CD4-positive, alpha-beta T cell (primary cell): ENCODE measurements at regions not wholly inside any gene's neighbourhood (a gene's known extent, or its start where the extent isn't known, plus 50 kb on each side); places are given as distances from the start of the nearest gene placed in this dataset.

Source experiments
- ATAC-seq: fragments of 200-7000 bp; cut with Tn5 transposase; one replicate; pipeline ENCODE4 v1.10.0; 2022; ENCODE audit warnings: mild to moderate bottlenecking; ENCODE audit not compliant: poor library complexity
- CTCF ChIA-PET: fragments of 350-600 bp; sonication (Branson Sonifier 250); formaldehyde crosslinking; loops from one replicate; lab custom pipeline; 2021; ENCODE audit warnings: antibody characterized with exemption, inconsistent platforms; lab: Charles Lee
- POLR2A ChIA-PET: fragments of 350-600 bp; sonication (Branson Sonifier 250); formaldehyde crosslinking; loops from one replicate; lab custom pipeline; 2021; ENCODE audit warnings: antibody characterized with exemption, inconsistent platforms; lab: Charles Lee
- DNase-seq, 14 experiments: peaks; one replicate each; pipeline ENCODE4 v3.0.0-alpha.2; 2013 to 2020; ENCODE audit warnings: mixed read lengths in 2 of 14
- H3K27ac ChIP-seq, 2 donors: one replicate each; pipeline versions ENCODE4 v1.5.1 to v1.7.0; 2013; ENCODE audit warnings: low read length in 2 of 2, low read depth in 1 of 2, mild to moderate bottlenecking in 1 of 2
- H3K27me3 ChIP-seq, 2 experiments: 1 replicate in 1 of 2; 2 replicates in 1 of 2; pipeline versions ENCODE4 v1.6.1 to v1.7.0; 2013; ENCODE audit warnings: low read length in 2 of 2, control low read depth in 1 of 2, mild to moderate bottlenecking in 1 of 2, moderate library complexity in 1 of 2; ENCODE audit not compliant: insufficient read depth in 2 of 2, control insufficient read depth in 1 of 2
- H3K36me3 ChIP-seq: one replicate; pipeline ENCODE4 v1.6.1; 2013; ENCODE audit warnings: low read length, control low read depth; ENCODE audit not compliant: insufficient read depth
- H3K4me1 ChIP-seq: one replicate; pipeline ENCODE4 v1.6.1; 2013; ENCODE audit warnings: low read length, control low read depth; ENCODE audit not compliant: insufficient read depth
- H3K4me3 ChIP-seq: one replicate; pipeline ENCODE4 v1.5.1; 2013; ENCODE audit warnings: mild to moderate bottlenecking, low read length, moderate library complexity
- H3K9me3 ChIP-seq, 2 experiments: 1 replicate in 1 of 2; 2 replicates in 1 of 2; pipeline versions ENCODE4 v1.6.1 to v1.7.0; 2013; ENCODE audit warnings: low read length in 2 of 2, mild to moderate bottlenecking in 2 of 2, control low read depth in 1 of 2, moderate library complexity in 1 of 2; ENCODE audit not compliant: control insufficient read depth in 1 of 2, insufficient read depth in 1 of 2
- H3K27ac Mint-ChIP-seq: one replicate; pipeline ENCODE4 v1.8.0; 2020; ENCODE audit warnings: mixed read lengths
- H3K27me3 Mint-ChIP-seq: one replicate; pipeline ENCODE4 v1.8.0; 2021; ENCODE audit warnings: mixed read lengths
- H3K36me3 Mint-ChIP-seq: one replicate; pipeline ENCODE4 v1.8.0; 2021; ENCODE audit warnings: low read depth, mixed read lengths
- H3K4me1 Mint-ChIP-seq: one replicate; pipeline ENCODE4 v1.8.0; 2021; ENCODE audit warnings: low read depth, mixed read lengths
- H3K4me3 Mint-ChIP-seq: one replicate; pipeline ENCODE4 v1.8.0; 2020; ENCODE audit warnings: mild to moderate bottlenecking, mixed read lengths
- H3K9me3 Mint-ChIP-seq: one replicate; pipeline ENCODE4 v1.8.0; 2020; ENCODE audit warnings: mixed read lengths
- intact Hi-C, 2 experiments: fragments of 100-400 bp; cut with DNase I in 1 of 2; cut with micrococcal nuclease in 1 of 2; formaldehyde crosslinking; loops; one replicate each; pipeline versions ENCODE4 v1.15.1 to v1.9.0; 2023 to 2025; cut with DNase I, micrococcal nuclease
- TF ChIP-seq, protein P1 (sequence below): fragments of 200-600 bp; IDR thresholded peaks from one replicate; pipeline ENCODE4 v1.8.0; 2022; ENCODE audit warnings: antibody characterized with exemption, mild to moderate bottlenecking

DNA sequence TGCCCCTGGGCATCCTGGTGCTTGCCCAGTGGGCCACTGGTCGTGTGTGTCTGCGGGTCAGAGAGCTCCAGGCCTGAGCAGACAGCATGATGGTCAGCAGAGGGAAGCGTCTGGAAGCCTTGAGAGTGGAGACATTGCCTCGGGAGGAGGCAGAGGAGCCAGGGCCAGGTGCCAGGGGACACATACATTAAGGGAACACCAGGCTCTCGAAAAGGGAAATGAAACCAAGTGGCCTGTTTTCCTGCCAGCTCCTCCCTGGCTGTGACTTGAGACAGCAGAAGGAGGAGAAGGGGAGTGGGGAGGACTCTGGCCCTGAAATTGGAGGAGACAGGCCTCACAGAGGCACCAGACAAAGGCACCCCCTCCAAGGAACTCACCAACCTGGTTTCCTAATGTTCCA lies 62.4 kb upstream of the LRP8 start:
- Mint-ChIP-seq H3K27me3 (no peaks in the 10 kb centered on the region), H3K4me3 (no peak overlapping the region), H3K36me3 (no peaks in the 10 kb centered on the region), H3K4me1 (no peaks in the 10 kb centered on the region), H3K9me3 (peaks cover 3% of the 10 kb centered on the region), H3K27ac (no peak overlapping the region)
- Histone ChIP-seq H3K4me3 (no peak overlapping the region), H3K9me3 (peaks cover 0 to 5% of the 10 kb centered on the region in 2 experiments), H3K27me3 (no peaks in the 10 kb centered on the region), H3K4me1 (peaks cover 10% of the 10 kb centered on the region), H3K36me3 (no peaks in the 10 kb centered on the region), H3K27ac (no peak overlapping the region)
- peak in 2 of 14 experiments; percentile 38 to 42 for DNase-seq
- ATAC-seq = no peak
- ChIA-PET POLR2A (no interaction called here), CTCF (interaction anchor here (0.7 kb wide), 1 partner anchor 92 kb away, joined by 3 read pairs; no protein-coding TSS in a partner anchor)
- TF ChIP-seq, protein P1, sequence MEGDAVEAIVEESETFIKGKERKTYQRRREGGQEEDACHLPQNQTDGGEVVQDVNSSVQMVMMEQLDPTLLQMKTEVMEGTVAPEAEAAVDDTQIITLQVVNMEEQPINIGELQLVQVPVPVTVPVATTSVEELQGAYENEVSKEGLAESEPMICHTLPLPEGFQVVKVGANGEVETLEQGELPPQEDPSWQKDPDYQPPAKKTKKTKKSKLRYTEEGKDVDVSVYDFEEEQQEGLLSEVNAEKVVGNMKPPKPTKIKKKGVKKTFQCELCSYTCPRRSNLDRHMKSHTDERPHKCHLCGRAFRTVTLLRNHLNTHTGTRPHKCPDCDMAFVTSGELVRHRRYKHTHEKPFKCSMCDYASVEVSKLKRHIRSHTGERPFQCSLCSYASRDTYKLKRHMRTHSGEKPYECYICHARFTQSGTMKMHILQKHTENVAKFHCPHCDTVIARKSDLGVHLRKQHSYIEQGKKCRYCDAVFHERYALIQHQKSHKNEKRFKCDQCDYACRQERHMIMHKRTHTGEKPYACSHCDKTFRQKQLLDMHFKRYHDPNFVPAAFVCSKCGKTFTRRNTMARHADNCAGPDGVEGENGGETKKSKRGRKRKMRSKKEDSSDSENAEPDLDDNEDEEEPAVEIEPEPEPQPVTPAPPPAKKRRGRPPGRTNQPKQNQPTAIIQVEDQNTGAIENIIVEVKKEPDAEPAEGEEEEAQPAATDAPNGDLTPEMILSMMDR = no peak
- intact Hi-C loops = no loop called here

DNA sequence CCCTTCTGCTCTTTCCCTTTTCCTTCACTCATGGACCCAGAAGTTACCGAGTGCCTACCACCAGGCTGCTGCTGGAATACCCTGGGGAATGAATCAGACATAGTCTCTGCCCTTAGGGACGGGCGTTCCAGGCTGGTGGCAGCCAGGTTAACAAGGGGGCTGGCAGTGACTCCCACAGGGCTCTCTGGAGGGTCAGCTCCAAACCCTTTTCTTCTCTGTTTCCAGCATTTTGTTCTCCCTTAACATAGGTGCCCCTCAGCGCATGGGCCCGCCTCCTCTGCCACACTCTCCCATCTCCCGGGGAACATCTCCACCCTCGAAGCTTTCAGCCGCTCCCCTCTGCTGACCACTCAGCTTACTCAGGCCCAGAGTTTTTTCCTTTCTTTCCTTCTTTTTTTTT lies 62.9 kb upstream of the LRP8 start:
- peaks cover 7% of the 10 kb centered on the region for H3K4me1 ChIP-seq
- no peaks in the 10 kb centered on the region for H3K36me3 ChIP-seq
- Mint-ChIP-seq H3K4me3 (no peak overlapping the region), H3K36me3 (no peaks in the 10 kb centered on the region), H3K27ac (no peak overlapping the region), H3K27me3 (no peaks in the 10 kb centered on the region), H3K9me3 (peaks cover 3% of the 10 kb centered on the region), H3K4me1 (no peaks in the 10 kb centered on the region)
- CTCF ChIA-PET = interaction anchor here (0.7 kb wide), 2 partner anchors 51 to 92 kb away, joined by 3 to 4 read pairs; no protein-coding TSS in a partner anchor
- no peak overlapping the region for H3K27ac ChIP-seq
- DNase-seq (no peak), ATAC-seq (no peak)
- POLR2A ChIA-PET = no interaction called here
- no peaks in the 10 kb centered on the region for H3K27me3 ChIP-seq
- peaks cover 0 to 5% of the 10 kb centered on the region in 2 experiments for H3K9me3 ChIP-seq
- intact Hi-C loops = no loop called here
- H3K4me3 ChIP-seq = no peak overlapping the region
- TF ChIP-seq, protein P1 = no peak

DNA sequence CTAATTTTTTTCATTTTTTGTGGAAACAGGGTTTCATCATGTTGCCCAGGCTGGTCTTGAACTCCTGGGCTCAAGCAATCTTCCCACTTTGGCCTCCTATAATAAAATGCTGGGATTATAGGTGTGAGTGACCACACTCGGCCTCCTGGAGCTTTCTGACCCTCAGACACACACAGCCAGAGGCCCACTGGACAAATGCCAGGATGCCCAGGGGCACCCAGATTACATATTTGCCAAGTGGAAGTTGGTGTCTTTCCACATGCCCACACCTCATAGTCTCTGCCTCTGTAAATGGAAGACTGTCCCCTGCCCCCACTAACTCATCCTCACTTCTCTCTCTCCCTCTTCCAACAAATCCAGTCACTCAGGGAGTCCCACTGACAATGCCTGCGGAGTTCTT lies 63.4 kb upstream of the LRP8 start:
- H3K36me3 Mint-ChIP-seq = no peaks in the 10 kb centered on the region
- no peak overlapping the region for H3K27ac Mint-ChIP-seq
- Histone ChIP-seq H3K36me3 (no peaks in the 10 kb centered on the region), H3K4me1 (peaks cover 5% of the 10 kb centered on the region), H3K27ac (no peak overlapping the region), H3K9me3 (peaks cover 0 to 5% of the 10 kb centered on the region in 2 experiments), H3K4me3 (no peak overlapping the region), H3K27me3 (no peaks in the 10 kb centered on the region)
- TF ChIP-seq, protein P1 = no peak
- DNase-seq (no peak), ATAC-seq (no peak)
- no peaks in the 10 kb centered on the region for H3K4me1 Mint-ChIP-seq
- ChIA-PET POLR2A (no interaction called here), CTCF (interaction anchor here (0.7 to 4.2 kb wide), 2 partner anchors 50 to 113 kb away, joined by 4 to 41 read pairs; no protein-coding TSS in a partner anchor)
- H3K9me3 Mint-ChIP-seq = peaks cover 3% of the 10 kb centered on the region
- H3K27me3 Mint-ChIP-seq = no peaks in the 10 kb centered on the region
- intact Hi-C loops = no loop called here
- H3K4me3 Mint-ChIP-seq = no peak overlapping the region
